DND-41 (cell line): ENCODE measurements at regions not wholly inside any gene's neighbourhood (a gene's known extent, or its start where the extent isn't known, plus 50 kb on each side); places are given as distances from the start of the nearest gene placed in this dataset.

Experiments
- ATAC-seq: fragments of 200-7000 bp; cut with Tn5 transposase; 3 replicates; pipeline ENCODE4 v1.9.1; 2021; ENCODE audit warnings: low read depth; ENCODE audit not compliant: insufficient read depth
- DNase-seq: peaks from one replicate; pipeline ENCODE4 v3.0.0-alpha.2; 2020
- H2AFZ ChIP-seq: 2 replicates; pipeline ENCODE4 v1.6.0; 2012; ENCODE audit warnings: low read depth, low read length
- H3K27ac ChIP-seq: 2 replicates; pipeline ENCODE4 v1.5.1; 2012; ENCODE audit warnings: low read length, inconsistent platforms
- H3K27me3 ChIP-seq: fragments of 200-600 bp; sonication (generic); 2 replicates; pipeline ENCODE4 v1.6.0; 2012; ENCODE audit warnings: low read length, mild to moderate bottlenecking, inconsistent platforms; ENCODE audit not compliant: insufficient read depth, poor library complexity
- H3K36me3 ChIP-seq: 2 replicates; pipeline ENCODE4 v1.5.1; 2012; ENCODE audit warnings: low read length, inconsistent platforms; ENCODE audit not compliant: insufficient read depth
- H3K4me1 ChIP-seq: 2 replicates; pipeline ENCODE4 v1.5.1; 2012; ENCODE audit warnings: mild to moderate bottlenecking, low read length; ENCODE audit not compliant: insufficient read depth
- H3K4me2 ChIP-seq: 2 replicates; pipeline ENCODE4 v1.6.0; 2012; ENCODE audit warnings: mild to moderate bottlenecking, moderate library complexity, low read length, inconsistent platforms; ENCODE audit not compliant: insufficient read depth
- H3K4me3 ChIP-seq, 2 experiments: fragments of 200-600 bp in 1 of 2; shearing (Covaris generic) in 1 of 2; 2 replicates each; pipeline ENCODE4 v1.5.1; 2012 to 2016; ENCODE audit warnings: inconsistent platforms in 2 of 2, low read length in 2 of 2, mild to moderate bottlenecking in 2 of 2, low read depth in 1 of 2, moderate library complexity in 1 of 2
- H3K79me2 ChIP-seq: 2 replicates; pipeline ENCODE4 v1.6.0; 2012; ENCODE audit warnings: low read length, inconsistent platforms; ENCODE audit not compliant: insufficient read depth
- H3K9ac ChIP-seq: 2 replicates; pipeline ENCODE4 v1.6.0; 2012; ENCODE audit warnings: low read depth, mild to moderate bottlenecking, inconsistent platforms, low read length, moderate library complexity
- H3K9me3 ChIP-seq: 2 replicates; pipeline ENCODE4 v1.5.1; 2012; ENCODE audit warnings: low read length, moderate library complexity, mild to moderate bottlenecking, inconsistent platforms; ENCODE audit not compliant: insufficient read depth, severe bottlenecking
- H4K20me1 ChIP-seq: 2 replicates; pipeline ENCODE4 v1.6.0; 2012; ENCODE audit warnings: low read length; ENCODE audit not compliant: insufficient read depth
- CTCF ChIP-seq: IDR thresholded peaks from 2 replicates; pipeline ENCODE4 v1.5.1; 2012; ENCODE audit warnings: borderline replicate concordance, low read length, moderate library complexity, mild to moderate bottlenecking; ENCODE audit not compliant: poor library complexity, severe bottlenecking; ENCODE audit errors: extremely low read depth
- EZH2 ChIP-seq: IDR thresholded peaks from 3 replicates; pipeline ENCODE4 v1.6.1; 2012; ENCODE audit warnings: borderline replicate concordance, low read depth, mild to moderate bottlenecking, moderate library complexity, low read length, inconsistent platforms; ENCODE audit not compliant: severe bottlenecking

GRCh38 chr7:48992816-48993215 lies 68.5 kb downstream of the CDC14C start:
- H3K9me3 ChIP-seq = no peaks in the 10 kb centered on the region
- no peak overlapping the region for H3K27ac ChIP-seq
- no peak overlapping the region for H3K9ac ChIP-seq

GRCh38 chr7:49001610-49002033 lies 77.3 kb downstream of the CDC14C start:
- H3K4me1 ChIP-seq = no peaks in the 10 kb centered on the region; the same call in 1 of the 2 replicates
- no peaks in the 10 kb centered on the region for H3K36me3 ChIP-seq
- peak; percentile 97 for ATAC-seq
- H3K27me3 ChIP-seq = no peaks in the 10 kb centered on the region
- no peak overlapping the region for H3K4me2 ChIP-seq
- H2AFZ ChIP-seq = peak overlapping the region; percentile 62
- peak; percentile 56 for DNase-seq
- no peak overlapping the region for H3K9ac ChIP-seq
- H3K79me2 ChIP-seq = no peaks in the 10 kb centered on the region
- H3K4me3 ChIP-seq = no peak overlapping the region
- TF ChIP-seq CTCF = peak; percentile 83
- no peak for TF ChIP-seq EZH2
- H3K27ac ChIP-seq = no peak overlapping the region
- H4K20me1 ChIP-seq = no peaks in the 10 kb centered on the region
- no peaks in the 10 kb centered on the region for H3K9me3 ChIP-seq

More at GRCh38 chr7:48992816-48993215, 68.5 kb downstream of the CDC14C start:
- Histone ChIP-seq H3K27me3 (peaks cover 5% of the 10 kb centered on the region), H3K79me2 (no peaks in the 10 kb centered on the region), H4K20me1 (no peaks in the 10 kb centered on the region), H3K4me1 (no peaks in the 10 kb centered on the region), H3K36me3 (no peaks in the 10 kb centered on the region), H3K4me3 (no peak overlapping the region), H2AFZ (no peak overlapping the region), H3K4me2 (no peak overlapping the region)
- TF ChIP-seq EZH2 (no peak), CTCF (no peak)
- DNase-seq (no peak), ATAC-seq (no peak)

DNA sequence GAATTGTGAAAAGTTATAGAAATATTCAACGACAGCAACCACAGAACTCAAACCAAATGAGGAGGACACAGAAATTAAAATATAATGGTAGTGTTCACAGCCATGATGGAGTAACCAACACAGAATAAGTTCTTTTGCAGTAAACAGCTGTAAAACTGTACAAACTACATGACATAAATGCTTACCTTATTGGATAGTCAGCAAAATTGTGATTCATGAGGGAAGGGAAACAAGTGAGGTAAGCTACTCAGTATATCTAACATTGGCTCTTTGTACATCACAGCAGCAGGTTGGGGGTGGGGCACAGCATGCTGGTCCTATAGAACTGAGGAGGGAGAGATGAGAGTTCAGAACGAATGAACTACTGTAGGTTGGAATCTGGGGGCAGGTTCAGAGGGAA lies 86.4 kb downstream of the CDC14C start:
- H3K4me1 ChIP-seq = no peaks in the 10 kb centered on the region
- no peaks in the 10 kb centered on the region for H4K20me1 ChIP-seq
- H2AFZ ChIP-seq = no peak overlapping the region
- no peak for ATAC-seq
- TF ChIP-seq CTCF = no peak
- no peak for TF ChIP-seq EZH2
- H3K9ac ChIP-seq = no peak overlapping the region
- no peaks in the 10 kb centered on the region for H3K27me3 ChIP-seq
- no peak for DNase-seq
- no peak overlapping the region for H3K4me2 ChIP-seq
- no peak overlapping the region for H3K27ac ChIP-seq
- H3K4me3 ChIP-seq = no peak overlapping the region
- H3K36me3 ChIP-seq = no peaks in the 10 kb centered on the region
- H3K9me3 ChIP-seq = no peaks in the 10 kb centered on the region
- H3K79me2 ChIP-seq = no peaks in the 10 kb centered on the region

- no peak for ATAC-seq
- Histone ChIP-seq H3K9me3 (no peaks in the 10 kb centered on the region), H2AFZ (no peak overlapping the region), H3K4me3 (no peak overlapping the region), H3K9ac (no peak overlapping the region), H4K20me1 (no peaks in the 10 kb centered on the region), H3K27me3 (no peaks in the 10 kb centered on the region), H3K4me2 (no peak overlapping the region), H3K79me2 (no peaks in the 10 kb centered on the region), H3K4me1 (no peaks in the 10 kb centered on the region), H3K27ac (no peak overlapping the region), H3K36me3 (no peaks in the 10 kb centered on the region)
- no peak for TF ChIP-seq CTCF
- TF ChIP-seq EZH2 = no peak
- no peak for DNase-seq
Observed at GRCh38 chr7:49014870-49015269, 90.5 kb downstream of the CDC14C start.
